GM12878 (cell line): ENCODE measurements at regions not wholly inside any gene's neighbourhood (a gene's known extent, or its start where the extent isn't known, plus 50 kb on each side); places are given as distances from the start of the nearest gene placed in this dataset.

Experiments used
- ATAC-seq: fragments of 200-7000 bp; cut with Tn5 transposase; 3 replicates; pipeline ENCODE4 v1.9.1; 2020; ENCODE audit warnings: mild to moderate bottlenecking, moderate library complexity
- BruUV-seq: library from RNA; stranded (reverse); fragments of 400-500 nt; replicated peaks from 2 replicates; lab custom pipeline; 2021; lab: Mats Ljungman, UMichigan
- CTCF ChIA-PET: fragments of 300-600 bp; sonication (Branson Sonifier 250); formaldehyde crosslinking; extraction: SDS; loops from one replicate; lab custom pipeline; 2021; ENCODE audit warnings: inconsistent platforms; lab: Yijun Ruan, JAX
- POLR2A ChIA-PET: fragments of 350-600 bp; formaldehyde crosslinking; extraction: SDS; loops from one replicate; lab custom pipeline; 2021; ENCODE audit warnings: inconsistent platforms; lab: Charles Lee
- RAD21 ChIA-PET: fragments of 300-600 bp; sonication (Branson Sonifier 250); formaldehyde crosslinking; loops from one replicate; lab custom pipeline; 2023; ENCODE audit warnings: antibody characterized with exemption; ENCODE audit not compliant: unreplicated experiment; lab: Charles Lee
- SMC1A ChIA-PET: fragments of 300-600 bp; sonication (Branson Sonifier 250); formaldehyde crosslinking; loops from one replicate; lab custom pipeline; 2023; ENCODE audit not compliant: unreplicated experiment, uncharacterized antibody; lab: Charles Lee
- DNase-seq: peaks from one replicate; pipeline ENCODE4 v3.0.0-alpha.2; 2011; ENCODE audit warnings: low read depth, low spot score
- FAIRE-seq: peaks from 3 replicates; lab custom pipeline; 2011; peaks lifted over from hg19 to GRCh38; lab: Jason Lieb, UNC
- H2AFZ ChIP-seq: 2 replicates; pipeline ENCODE4 v1.6.0; 2011; ENCODE audit warnings: low read depth, low read length, control low read depth; ENCODE audit not compliant: control insufficient read depth
- H3K27ac ChIP-seq: 2 replicates; pipeline ENCODE4 v1.5.1; 2011; ENCODE audit warnings: control low read depth; ENCODE audit not compliant: control insufficient read depth, insufficient read depth
- H3K27me3 ChIP-seq, 2 experiments: replicated peaks in 1 of 2; 2 replicates each; pipeline versions ENCODE4 v1.6.0 to v1.6.1; 2011; ENCODE audit warnings: low read length in 1 of 2; ENCODE audit not compliant: control insufficient read depth in 2 of 2, insufficient read depth in 2 of 2
- H3K36me3 ChIP-seq, 2 experiments: 2 replicates each; pipeline ENCODE4 v1.5.1; 2011; ENCODE audit warnings: low read length in 1 of 2; ENCODE audit not compliant: control insufficient read depth in 2 of 2, insufficient read depth in 2 of 2
- H3K4me1 ChIP-seq: 2 replicates; pipeline ENCODE4 v1.6.1; 2011; ENCODE audit warnings: mild to moderate bottlenecking, low read length, moderate library complexity, mixed read lengths; ENCODE audit not compliant: control insufficient read depth, insufficient read depth
- H3K4me2 ChIP-seq: 2 replicates; pipeline ENCODE4 v1.6.0; 2011; ENCODE audit warnings: control low read depth; ENCODE audit not compliant: control insufficient read depth, insufficient read depth
- H3K4me3 ChIP-seq: fragments of 200-600 bp; sonication (generic); 2 replicates; pipeline ENCODE4 v1.5.1; 2016
- H3K79me2 ChIP-seq: 2 replicates; pipeline ENCODE4 v1.6.0; 2011; ENCODE audit warnings: low read length; ENCODE audit not compliant: control insufficient read depth, insufficient read depth
- H3K9ac ChIP-seq: 2 replicates; pipeline ENCODE4 v1.8.0; 2011; ENCODE audit warnings: low read length, control low read depth, mixed read lengths; ENCODE audit not compliant: control insufficient read depth, insufficient read depth
- H3K9me3 ChIP-seq: replicated peaks from 3 replicates; pipeline ENCODE4 v1.5.1; 2011; ENCODE audit warnings: mild to moderate bottlenecking, low read length; ENCODE audit not compliant: control insufficient read depth, insufficient read depth
- H4K20me1 ChIP-seq: 2 replicates; pipeline ENCODE4 v1.6.0; 2011; ENCODE audit not compliant: control insufficient read depth, insufficient read depth
- ASH2L ChIP-seq: fragments of 300-600, 200-600 bp; sonication (generic); IDR thresholded peaks from 2 replicates; pipeline ENCODE4 v1.6.1; 2017; ENCODE audit warnings: low read depth, mild to moderate bottlenecking, borderline replicate concordance
- ATF2 ChIP-seq: IDR thresholded peaks from 2 replicates; pipeline ENCODE4 v1.6.1; 2012; ENCODE audit warnings: low read length, inconsistent platforms
- BACH1 ChIP-seq: fragments of 450-650 bp; IDR thresholded peaks from 2 replicates; pipeline ENCODE4 v1.6.1; 2017; ENCODE audit warnings: mild to moderate bottlenecking, borderline replicate concordance
- BMI1 ChIP-seq: fragments of 450-650 bp; IDR thresholded peaks from 2 replicates; pipeline ENCODE4 v1.6.1; 2016; ENCODE audit warnings: mild to moderate bottlenecking, moderate library complexity, borderline replicate concordance
- CBX5 ChIP-seq: sonication (generic); IDR thresholded peaks from 2 replicates; pipeline ENCODE4 v1.6.1; 2016; ENCODE audit warnings: low read depth, moderate library complexity, mild to moderate bottlenecking, inconsistent platforms
- CREM ChIP-seq: IDR thresholded peaks from 2 replicates; pipeline ENCODE4 v1.6.1; 2014; ENCODE audit warnings: antibody characterized with exemption, low read depth
- E4F1 ChIP-seq: fragments of 450-650 bp; IDR thresholded peaks from 2 replicates; pipeline ENCODE4 v1.6.1; 2018; ENCODE audit warnings: borderline replicate concordance, mild to moderate bottlenecking; ENCODE audit not compliant: partially characterized antibody
- EED ChIP-seq: sonication (generic); IDR thresholded peaks from 2 replicates; pipeline ENCODE4 v1.6.1; 2016; ENCODE audit warnings: antibody characterized with exemption, low read depth
- HDGF ChIP-seq: fragments of 450-650 bp; IDR thresholded peaks from 2 replicates; pipeline ENCODE4 v1.6.1; 2016; ENCODE audit warnings: antibody characterized with exemption
- IKZF1 ChIP-seq: fragments of 450-650 bp; conservative IDR thresholded peaks from 2 replicates; pipeline ENCODE4 v1.6.1; 2017; ENCODE audit warnings: antibody characterized with exemption, mild to moderate bottlenecking
- IKZF2 ChIP-seq, 2 experiments: fragments of 450-650 bp; IDR thresholded peaks; 2 replicates each; pipeline ENCODE4 v1.6.1; 2017; ENCODE audit warnings: mild to moderate bottlenecking in 2 of 2, moderate library complexity in 2 of 2
- IRF4 ChIP-seq: IDR thresholded peaks from 2 replicates; pipeline ENCODE4 v1.6.1; 2011; ENCODE audit warnings: low read depth, low read length
- JUND ChIP-seq: IDR thresholded peaks from 2 replicates; pipeline ENCODE4 v1.6.1; 2012; ENCODE audit warnings: low read depth, mild to moderate bottlenecking, low read length, improper control_type of control experiment, moderate library complexity
- LARP7 ChIP-seq: fragments of 450-650 bp; IDR thresholded peaks from 2 replicates; pipeline ENCODE4 v1.6.1; 2017; ENCODE audit warnings: mild to moderate bottlenecking
- MEF2A ChIP-seq: IDR thresholded peaks from 2 replicates; pipeline ENCODE4 v1.6.1; 2011; ENCODE audit warnings: low read depth, mild to moderate bottlenecking, low read length, moderate library complexity; ENCODE audit not compliant: insufficient read depth
- MTA2 ChIP-seq: fragments of 450-650 bp; IDR thresholded peaks from 2 replicates; pipeline ENCODE4 v1.6.1; 2016; ENCODE audit warnings: low read depth, mild to moderate bottlenecking, moderate library complexity
- NFXL1 ChIP-seq: fragments of 450-650 bp; IDR thresholded peaks from 2 replicates; pipeline ENCODE4 v1.6.1; 2017; ENCODE audit warnings: antibody characterized with exemption, mild to moderate bottlenecking, borderline replicate concordance
- SPI1 ChIP-seq: IDR thresholded peaks from 2 replicates; pipeline ENCODE4 v1.6.1; 2011; ENCODE audit warnings: low read depth, mild to moderate bottlenecking, low read length, moderate library complexity, borderline replicate concordance; ENCODE audit not compliant: insufficient read depth
- TBL1XR1 ChIP-seq: IDR thresholded peaks from 2 replicates; pipeline ENCODE4 v1.6.1; 2012; ENCODE audit warnings: low read depth, low read length, improper control_type of control experiment
- WGBS: methylation state at CpG from one replicate; pipeline ENCODE4 v1.1.6; 2016; ENCODE audit warnings: low lambda C conversion rate; ENCODE audit not compliant: insufficient replicate concordance, insufficient coverage; ENCODE audit errors: missing lambda C conversion rate; 5-methylcytosine and 5-hydroxymethylcytosine counted together
- in situ Hi-C: fragments of 300-500 bp; cut with MboI; formaldehyde crosslinking; loops from 9 replicates; pipeline ENCODE4 v1.14.3; 2018; ENCODE audit warnings: mixed read lengths
- intact Hi-C: fragments of 100-400 bp; cut with micrococcal nuclease; formaldehyde crosslinking; loops from one replicate; pipeline ENCODE4 v1.14.2; 2022; ENCODE audit not compliant: unreplicated experiment
- TF ChIP-seq, protein P1 (sequence below): IDR thresholded peaks from 2 replicates; pipeline ENCODE4 v1.6.1; 2012; ENCODE audit warnings: low read depth, low read length, improper control_type of control experiment

DNA sequence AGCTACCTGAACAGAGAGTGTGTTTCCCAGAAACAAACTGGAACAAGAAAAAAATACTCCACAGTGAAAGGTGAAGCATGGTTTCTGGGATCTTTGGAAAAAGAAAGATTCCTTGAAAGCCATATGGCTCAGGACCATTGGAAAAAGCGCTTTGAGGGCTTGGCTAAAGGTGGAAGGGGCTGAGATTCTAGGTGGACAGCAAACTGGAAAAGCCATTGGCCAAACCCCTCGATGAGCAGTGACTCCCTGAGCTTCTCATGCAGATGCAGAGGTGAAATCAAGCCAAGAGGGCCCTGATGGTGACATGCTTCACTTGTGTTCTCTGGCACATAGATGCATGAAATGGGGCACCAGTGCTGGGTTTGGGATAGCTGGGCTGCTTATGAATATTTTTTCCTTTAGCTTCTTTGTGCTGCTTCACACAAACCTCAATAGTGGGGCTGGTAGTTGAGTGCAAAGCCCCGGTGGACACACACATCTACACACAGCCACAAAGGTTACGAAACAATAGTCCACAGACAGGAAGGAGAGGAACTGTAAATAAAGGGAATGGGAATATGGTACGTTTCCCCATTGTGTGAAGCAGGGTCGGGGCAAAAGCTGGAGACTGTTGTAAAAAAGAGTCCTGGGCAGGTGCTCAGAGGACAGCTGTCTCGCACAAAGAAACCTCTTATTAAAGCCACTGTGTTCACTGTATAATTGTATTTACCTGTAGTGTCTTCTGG, 117.8 kb downstream of the FOXA2 start (continued):
- no peak for TF ChIP-seq MTA2
- no peak for TF ChIP-seq CBX5
- no peak for TF ChIP-seq LARP7
- no peak for TF ChIP-seq JUND
- no peak for TF ChIP-seq SPI1

DNA sequence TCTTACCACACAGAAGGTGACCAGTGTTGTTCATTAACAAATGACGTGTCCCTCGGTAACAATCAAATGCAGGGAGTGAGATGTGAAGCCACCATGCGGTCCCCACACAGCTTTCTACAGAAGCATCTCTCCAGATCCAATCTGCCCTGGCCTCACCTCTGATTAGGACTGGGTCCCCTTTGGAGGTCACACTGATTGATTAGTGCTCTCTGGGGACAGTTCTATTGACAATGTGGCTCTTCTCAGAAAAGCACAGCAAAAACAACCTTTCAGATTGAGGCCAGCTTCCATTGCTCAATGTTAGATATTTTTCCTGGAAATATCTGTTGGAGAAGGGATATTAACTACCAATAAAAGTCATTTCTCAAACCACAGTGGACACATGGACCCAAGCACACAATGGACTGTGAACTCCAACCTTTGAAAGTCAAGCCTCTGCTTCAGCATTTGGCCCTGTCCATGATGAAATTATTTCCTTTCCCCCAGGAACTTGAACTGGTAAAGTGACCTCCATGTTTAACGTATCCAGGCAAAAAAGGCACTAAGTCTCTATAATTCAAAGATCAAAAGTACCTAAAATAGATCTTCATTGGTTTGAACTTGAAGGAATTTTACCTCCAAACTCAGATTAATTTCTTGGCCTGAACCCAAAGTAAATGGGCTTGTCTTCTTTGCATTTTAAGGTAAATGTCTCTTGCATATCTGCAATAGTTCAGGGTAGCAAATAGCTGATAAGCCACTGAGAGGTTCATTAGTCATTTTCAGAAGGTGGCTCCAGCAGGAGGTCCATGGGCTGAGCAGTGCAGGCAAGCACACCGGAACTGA, 118.5 kb downstream of the FOXA2 start:
- ChIA-PET RAD21 (no interaction called here), POLR2A (no interaction called here), SMC1A (no interaction called here), CTCF (no interaction called here)
- FAIRE-seq, result no peak
- no peak overlapping the region for H3K27ac ChIP-seq
- no peak for DNase-seq
- no peak overlapping the region for H3K4me2 ChIP-seq
- no peaks in the 10 kb centered on the region for H3K4me1 ChIP-seq
- intact Hi-C loops (no loop called here), in situ Hi-C loops (no loop called here)
- no TSS peak for BruUV-seq
- no peaks in the 10 kb centered on the region for H4K20me1 ChIP-seq
- no peaks in the 10 kb centered on the region for H3K9me3 ChIP-seq
- no peak overlapping the region for H2AFZ ChIP-seq
- no peak for ATAC-seq
- no peak overlapping the region for H3K4me3 ChIP-seq
- no peak overlapping the region for H3K9ac ChIP-seq
- no peaks in the 10 kb centered on the region for H3K27me3 ChIP-seq
- 39% methylated on average over 5 of the region's 5 CpGs for WGBS
- H3K36me3 ChIP-seq, result no peaks in the 10 kb centered on the region
- no peaks in the 10 kb centered on the region for H3K79me2 ChIP-seq
- TF ChIP-seq MEF2A (no peak), BMI1 (no peak), ATF2 (no peak), BACH1 (no peak), E4F1 (no peak), CREM (no peak), HDGF (no peak), EED (no peak), ASH2L (no peak), IKZF2 (IDR thresholded peaks at IDR 0.05) (no peak), TBL1XR1 (no peak), IKZF1 (no peak), IRF4 (no peak), NFXL1 (no peak)
- TF ChIP-seq, protein P1, sequence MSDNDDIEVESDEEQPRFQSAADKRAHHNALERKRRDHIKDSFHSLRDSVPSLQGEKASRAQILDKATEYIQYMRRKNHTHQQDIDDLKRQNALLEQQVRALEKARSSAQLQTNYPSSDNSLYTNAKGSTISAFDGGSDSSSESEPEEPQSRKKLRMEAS, result no peak
